SK-N-SH (cell line): ENCODE measurements at regions not wholly inside any gene's neighbourhood (a gene's known extent, or its start where the extent isn't known, plus 50 kb on each side); places are given as distances from the start of the nearest gene placed in this dataset.

ENCODE experiments used
- EP300 ChIP-seq, 2 experiments: IDR thresholded peaks; 2 replicates each; pipeline versions ENCODE4 v1.4.0 to v1.6.1; 2012; ENCODE audit warnings: borderline replicate concordance in 1 of 2, low read depth in 1 of 2, low read length in 1 of 2
- TF ChIP-seq, protein P1 (sequence below): fragments of 200-600 bp; sonication (generic); IDR thresholded peaks from 2 replicates; pipeline ENCODE4 v1.6.1; 2017; ENCODE audit warnings: antibody characterized with exemption, mild to moderate bottlenecking, moderate library complexity

DNA sequence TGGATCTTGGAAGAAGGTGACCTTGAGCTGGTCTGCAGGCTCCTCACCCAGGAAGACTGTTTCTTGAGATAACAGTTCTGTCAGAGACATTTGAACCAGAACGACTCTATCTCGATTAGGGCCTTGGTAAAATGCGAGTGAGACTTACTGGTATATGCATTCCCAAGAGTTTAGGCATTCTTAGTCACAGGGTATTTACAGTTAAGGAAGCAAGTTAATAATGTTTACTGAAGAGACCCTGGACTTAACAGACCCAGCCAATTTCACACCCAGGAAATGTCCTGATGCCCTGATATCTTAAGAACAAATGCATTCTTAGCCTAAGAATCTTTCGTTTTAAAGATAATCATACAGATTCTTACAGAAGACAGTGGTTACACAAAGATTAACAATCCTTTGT, 1867.2 kb upstream of the C9orf72 start:
- TF ChIP-seq, protein P1, sequence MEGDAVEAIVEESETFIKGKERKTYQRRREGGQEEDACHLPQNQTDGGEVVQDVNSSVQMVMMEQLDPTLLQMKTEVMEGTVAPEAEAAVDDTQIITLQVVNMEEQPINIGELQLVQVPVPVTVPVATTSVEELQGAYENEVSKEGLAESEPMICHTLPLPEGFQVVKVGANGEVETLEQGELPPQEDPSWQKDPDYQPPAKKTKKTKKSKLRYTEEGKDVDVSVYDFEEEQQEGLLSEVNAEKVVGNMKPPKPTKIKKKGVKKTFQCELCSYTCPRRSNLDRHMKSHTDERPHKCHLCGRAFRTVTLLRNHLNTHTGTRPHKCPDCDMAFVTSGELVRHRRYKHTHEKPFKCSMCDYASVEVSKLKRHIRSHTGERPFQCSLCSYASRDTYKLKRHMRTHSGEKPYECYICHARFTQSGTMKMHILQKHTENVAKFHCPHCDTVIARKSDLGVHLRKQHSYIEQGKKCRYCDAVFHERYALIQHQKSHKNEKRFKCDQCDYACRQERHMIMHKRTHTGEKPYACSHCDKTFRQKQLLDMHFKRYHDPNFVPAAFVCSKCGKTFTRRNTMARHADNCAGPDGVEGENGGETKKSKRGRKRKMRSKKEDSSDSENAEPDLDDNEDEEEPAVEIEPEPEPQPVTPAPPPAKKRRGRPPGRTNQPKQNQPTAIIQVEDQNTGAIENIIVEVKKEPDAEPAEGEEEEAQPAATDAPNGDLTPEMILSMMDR = no peak
- no peak for TF ChIP-seq EP300 (IDR thresholded peaks at IDR 0.05; ENCODE audit: borderline replicate concordance in 1 of 2, low read depth in 1 of 2, low read length in 1 of 2)
